Erythroblast (primary cell): ENCODE measurements at regions not wholly inside any gene's neighbourhood (a gene's known extent, or its start where the extent isn't known, plus 50 kb on each side); places are given as distances from the start of the nearest gene placed in this dataset.
"Not testable (repeated sequence)": the region's sequence is repeated elsewhere in the genome, so short reads cannot be mapped to it uniquely, and the experiment has no call there.

Experiments used
- GATA1 ChIP-seq: IDR thresholded peaks from 2 replicates; pipeline ENCODE4 v1.6.1; 2011; ENCODE audit warnings: low read depth, mild to moderate bottlenecking, control low read depth, low read length, moderate library complexity
- POLR2A ChIP-seq: IDR thresholded peaks from 2 replicates; pipeline ENCODE4 v1.6.1; 2011; ENCODE audit warnings: mild to moderate bottlenecking, low read length

DNA sequence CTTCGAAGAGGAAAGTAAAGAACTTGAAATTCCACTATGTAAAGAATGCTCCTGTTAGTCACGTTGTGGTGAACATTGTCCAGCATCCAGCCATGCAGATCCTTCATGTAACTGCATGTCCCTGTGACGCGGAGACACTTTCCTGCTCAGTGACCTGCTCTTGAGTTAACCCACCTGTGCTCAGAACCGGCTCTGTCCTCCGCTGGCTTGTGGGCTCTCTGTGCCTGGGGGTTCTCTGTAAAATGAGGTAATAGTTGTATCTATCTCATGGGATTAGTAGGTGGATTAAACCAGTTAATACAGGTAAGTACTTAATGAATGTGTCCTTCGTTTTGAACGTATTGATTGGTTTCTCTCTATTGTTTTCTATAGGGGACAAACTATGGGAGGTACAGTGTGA, 100.6 kb upstream of the FAM153A start:
- not testable (repeated sequence) for TF ChIP-seq POLR2A, GATA1
